Stimulated activated CD4-positive, alpha-beta T cell treated with anti-CD3 and anti-CD28 coated beads, Interleukin-2, amount 100 ng/mL, for 4 hours (primary cell): ENCODE measurements at regions not wholly inside any gene's neighbourhood (a gene's known extent, or its start where the extent isn't known, plus 50 kb on each side); places are given as distances from the start of the nearest gene placed in this dataset.
"Not testable (repeated sequence)": the region's sequence is repeated elsewhere in the genome, so short reads cannot be mapped to it uniquely, and the experiment has no call there.

ENCODE experiments used
- DNase-seq: peaks from one replicate; pipeline ENCODE4 v3.0.0-alpha.2; 2020; ENCODE audit warnings: low read depth

- no peak for DNase-seq
These were observed 214.8 kb downstream of the TBC1D2B start for GRCh38 chr15:77862651-77863104.

- DNase-seq, result not testable (repeated sequence)
These were observed 215.4 kb downstream of the TBC1D2B start for GRCh38 chr15:77861997-77862635.

- DNase-seq, result no peak
These were observed 217.3 kb downstream of the TBC1D2B start for GRCh38 chr15:77860071-77860691.

GRCh38 chr15:77859491-77860060 is 217.9 kb downstream of the TBC1D2B start:
- no peak for DNase-seq

- DNase-seq, result no peak
These were observed 218.6 kb downstream of the TBC1D2B start for GRCh38 chr15:77858792-77859490.

GRCh38 chr15:77857419-77857818 is 220.1 kb downstream of the TBC1D2B start:
- DNase-seq, result no peak

GRCh38 chr15:77856705-77857346 is 220.7 kb downstream of the TBC1D2B start:
- no peak for DNase-seq

- DNase-seq, result no peak
These were observed 221.6 kb downstream of the TBC1D2B start for GRCh38 chr15:77855871-77856270.

GRCh38 chr15:77854980-77855379 is 222.3 kb upstream of the LINGO1 start:
- DNase-seq, result no peak

GRCh38 chr15:77853910-77854309 is 221.2 kb upstream of the LINGO1 start:
- DNase-seq, result no peak

GRCh38 chr15:77853008-77853328 is 220.3 kb upstream of the LINGO1 start:
- no peak for DNase-seq

GRCh38 chr15:77852241-77853007 is 219.7 kb upstream of the LINGO1 start:
- no peak for DNase-seq

- no peak for DNase-seq
These were observed 219.0 kb upstream of the LINGO1 start for GRCh38 chr15:77851691-77852090.

- DNase-seq, result no peak
These were observed 218.4 kb upstream of the LINGO1 start for GRCh38 chr15:77851086-77851485.

- DNase-seq, result no peak
These were observed 214.3 kb upstream of the LINGO1 start for GRCh38 chr15:77846986-77847385.

GRCh38 chr15:77846360-77846759 is 213.6 kb upstream of the LINGO1 start:
- DNase-seq, result no peak

- no peak for DNase-seq
These were observed 212.2 kb upstream of the LINGO1 start for GRCh38 chr15:77844798-77845446.

GRCh38 chr15:77843546-77843945 is 210.8 kb upstream of the LINGO1 start:
- no peak for DNase-seq

- DNase-seq, result no peak
These were observed 208.5 kb upstream of the LINGO1 start for GRCh38 chr15:77840991-77841775.
